ENCODE measurements at regions not wholly inside any gene's neighbourhood (a gene's known extent, or its start where the extent isn't known, plus 50 kb on each side); places are given as distances from the start of the nearest gene placed in this dataset.

DNA sequence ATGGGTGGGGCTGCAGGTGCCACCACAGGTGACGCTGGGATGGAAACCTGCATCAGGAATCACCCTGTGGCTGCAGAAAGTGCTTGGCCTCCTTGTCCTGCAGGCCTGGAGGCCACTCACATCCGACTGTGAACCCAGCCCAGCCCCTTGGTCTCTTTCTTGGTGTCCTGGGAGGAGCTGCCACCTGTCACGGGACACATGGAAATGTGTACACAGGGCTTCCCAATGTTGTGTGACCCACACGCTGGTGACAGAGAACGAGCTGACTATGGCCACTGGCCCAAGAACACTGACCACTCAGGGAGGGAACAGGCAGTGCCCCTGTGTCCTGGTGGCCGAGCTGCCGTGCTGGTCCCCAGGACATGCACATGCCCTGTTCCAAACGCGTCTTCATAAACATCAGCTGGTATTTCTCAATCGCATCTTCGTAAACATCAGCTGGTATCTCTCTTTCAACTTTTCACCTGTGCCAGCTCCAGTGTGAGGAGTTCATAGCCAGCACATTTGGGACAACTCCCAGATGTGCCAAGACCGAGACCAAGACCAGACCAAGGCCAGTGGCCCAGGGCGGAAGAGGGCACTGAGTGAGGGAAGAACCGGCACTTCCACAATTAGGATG, 57.9 kb upstream of the INPP5A start (continued):
- TF ChIP-seq POLR2AphosphoS5 (IDR thresholded peaks at IDR 0.05; ENCODE audit: low read depth, low read length): no peak
- TF ChIP-seq EZH2phosphoT487 (IDR thresholded peaks at IDR 0.05; ENCODE audit: borderline replicate concordance): no peak
- no peak for TF ChIP-seq SIN3A (IDR thresholded peaks at IDR 0.05; ENCODE audit: low read depth)

DNA sequence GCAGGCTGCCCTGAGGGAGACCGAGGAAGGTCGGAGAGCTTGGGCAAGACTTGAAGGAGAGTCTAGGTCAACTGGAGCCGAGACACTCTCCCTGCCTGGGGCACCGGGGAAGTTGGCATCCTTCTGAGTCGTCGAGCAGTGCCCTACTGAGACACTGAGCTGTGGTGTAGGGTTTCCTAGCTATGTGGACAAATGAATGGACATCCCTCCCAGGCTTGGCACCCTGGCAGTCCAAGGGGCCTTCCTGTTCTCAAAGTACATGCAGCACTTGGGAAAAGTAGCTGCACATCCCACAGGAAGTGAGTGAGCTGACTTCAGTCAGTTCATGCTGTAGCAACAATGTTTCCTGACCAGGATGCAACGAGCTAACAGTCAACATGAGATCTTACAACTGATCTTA, 57.2 kb upstream of the INPP5A start:
- H3K4me2 ChIP-seq (ENCODE audit: low read length): no peak overlapping the region
- RAD21 ChIA-PET (ENCODE audit: low non-redundant PET in 1 of 2, low total read pairs in 2 of 2, uncharacterized antibody in 2 of 2, unreplicated experiment in 2 of 2): no interaction called here
- TF ChIP-seq ZFX (IDR thresholded peaks at IDR 0.05): no peak
- TF ChIP-seq, protein P1, sequence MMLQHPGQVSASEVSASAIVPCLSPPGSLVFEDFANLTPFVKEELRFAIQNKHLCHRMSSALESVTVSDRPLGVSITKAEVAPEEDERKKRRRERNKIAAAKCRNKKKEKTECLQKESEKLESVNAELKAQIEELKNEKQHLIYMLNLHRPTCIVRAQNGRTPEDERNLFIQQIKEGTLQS (IDR thresholded peaks at IDR 0.05): no peak
- TF ChIP-seq CBX3 (IDR thresholded peaks at IDR 0.05; ENCODE audit: low read depth): no peak
- TF ChIP-seq POLR2A (IDR thresholded peaks at IDR 0.05; ENCODE audit: borderline replicate concordance, extremely low read depth, insufficient read depth, insufficient read length): no peak
- no peak for TF ChIP-seq YY1 (IDR thresholded peaks at IDR 0.05; ENCODE audit: extremely low read depth, insufficient replicate concordance, low read depth, low read length)
- TF ChIP-seq, protein P2, sequence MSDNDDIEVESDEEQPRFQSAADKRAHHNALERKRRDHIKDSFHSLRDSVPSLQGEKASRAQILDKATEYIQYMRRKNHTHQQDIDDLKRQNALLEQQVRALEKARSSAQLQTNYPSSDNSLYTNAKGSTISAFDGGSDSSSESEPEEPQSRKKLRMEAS (IDR thresholded peaks at IDR 0.05): no peak
- no peak for TF ChIP-seq EGR1 (IDR thresholded peaks at IDR 0.05; ENCODE audit: low read depth)
- TF ChIP-seq FOSL1 (IDR thresholded peaks at IDR 0.05; ENCODE audit: low read depth): no peak
- TF ChIP-seq SRF (IDR thresholded peaks at IDR 0.05; ENCODE audit: low read depth): no peak
- no peak for TF ChIP-seq ELF1 (IDR thresholded peaks at IDR 0.05; ENCODE audit: borderline replicate concordance, low read depth)
- no peaks in the 10 kb centered on the region for H3K9me3 ChIP-seq (ENCODE audit: control insufficient read depth in 1 of 2, insufficient read depth in 1 of 2, low read depth in 1 of 2, low read length in 2 of 2)
- intact Hi-C loops (cut with micrococcal nuclease): no loop called here
- DNase-seq (ENCODE audit: low read depth, low spot score): no peak
- POLR2A ChIA-PET: interaction anchor here (0.6 kb wide), 1 partner anchor 232 kb away, joined by 4 read pairs; no protein-coding TSS in a partner anchor
- H2AFZ ChIP-seq (ENCODE audit: low read depth, low read length, poor library complexity, severe bottlenecking): no peak overlapping the region
- BruUV-seq (replicated peaks): no TSS peak
- no peak overlapping the region for H3K27ac ChIP-seq (ENCODE audit: low read depth, low read length)
- H4K20me1 ChIP-seq (ENCODE audit: insufficient read depth): no peaks in the 10 kb centered on the region
- H3K9me2 ChIP-seq (ENCODE audit: insufficient read depth): no peaks in the 10 kb centered on the region
- ATAC-seq: no peak
- no peaks in the 10 kb centered on the region for H3K36me3 ChIP-seq (ENCODE audit: control insufficient read depth in 1 of 2, insufficient read depth in 2 of 2, low read length in 2 of 2)
- no peak overlapping the region for H3K9ac ChIP-seq (ENCODE audit: low read length)
- CTCF ChIA-PET: no interaction called here
- H3K27me3 ChIP-seq (ENCODE audit: insufficient read depth, low read length): no peaks in the 10 kb centered on the region
- H3K4me1 ChIP-seq (ENCODE audit: control insufficient read depth in 1 of 2, insufficient read depth in 2 of 2, low read length in 2 of 2): no peaks in the 10 kb centered on the region
- no peak overlapping the region for H3K4me3 ChIP-seq (replicated peaks in 1 of 2; ENCODE audit: low read depth in 1 of 2, low read length in 2 of 2)
- no peaks in the 10 kb centered on the region for H3K79me2 ChIP-seq (ENCODE audit: insufficient read depth, low read length)

Measured in HCT116 (cell line).